ENCODE measurements at regions not wholly inside any gene's neighbourhood (a gene's known extent, or its start where the extent isn't known, plus 50 kb on each side); places are given as distances from the start of the nearest gene placed in this dataset.

DNA sequence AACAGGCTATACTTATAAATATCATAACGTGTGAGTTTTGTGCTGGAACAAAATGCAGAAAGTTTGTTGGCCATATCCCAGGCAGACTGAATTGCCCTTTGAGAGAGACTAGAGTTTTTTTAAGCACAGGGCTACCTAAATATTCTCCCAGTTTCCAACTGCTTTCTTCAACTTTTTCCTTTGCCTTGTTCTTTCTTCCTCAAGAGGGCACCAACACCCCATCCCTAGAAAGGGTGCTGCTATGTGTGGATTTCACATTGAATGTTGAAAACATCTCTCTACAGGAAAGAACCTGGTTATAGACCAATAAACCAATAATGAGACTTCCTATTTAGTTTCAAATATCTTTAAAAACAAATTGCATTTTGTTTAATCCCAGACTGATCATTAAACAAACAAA lies 87.9 kb downstream of the ICOS start:
- TF ChIP-seq POLR2AphosphoS5 (IDR thresholded peaks at IDR 0.05; ENCODE audit: borderline replicate concordance, low read depth, low read length), result no peak
- no peak for TF ChIP-seq EZH2 (IDR thresholded peaks at IDR 0.05)
- TF ChIP-seq FOXP2 (optimal IDR thresholded peaks at IDR 0.05; ENCODE audit: control extremely low read depth, extremely low read length, insufficient read depth), result no peak
